Neutrophil (primary cell): ENCODE measurements at regions not wholly inside any gene's neighbourhood (a gene's known extent, or its start where the extent isn't known, plus 50 kb on each side); places are given as distances from the start of the nearest gene placed in this dataset.

ENCODE experiments used
- H3K27ac ChIP-seq: fragments of 200-600 bp; sonication (generic); 2 replicates; pipeline ENCODE4 v1.5.1; 2016; ENCODE audit warnings: mild to moderate bottlenecking, moderate library complexity
- H3K27me3 ChIP-seq: fragments of 200-600 bp; sonication (generic); 2 replicates; pipeline ENCODE4 v1.6.0; 2016; ENCODE audit warnings: mild to moderate bottlenecking
- H3K36me3 ChIP-seq: fragments of 200-600 bp; sonication (generic); 2 replicates; pipeline ENCODE4 v1.5.1; 2017
- H3K4me1 ChIP-seq, 2 experiments: fragments of 200-600 bp in 1 of 2; sonication (generic) in 1 of 2; 1 replicate in 1 of 2; 2 replicates in 1 of 2; pipeline versions ENCODE4 v1.5.1 to v1.6.1; 2013 to 2016; ENCODE audit warnings: low read depth in 1 of 2, low read length in 1 of 2, mild to moderate bottlenecking in 1 of 2, moderate library complexity in 1 of 2; ENCODE audit not compliant: control insufficient read depth in 1 of 2, insufficient read depth in 1 of 2
- H3K4me3 ChIP-seq, 2 experiments: fragments of 200-600 bp in 1 of 2; sonication (generic) in 1 of 2; 1 replicate in 1 of 2; 2 replicates in 1 of 2; pipeline ENCODE4 v1.5.1; 2013 to 2016; ENCODE audit warnings: low read depth in 1 of 2, low read length in 1 of 2, mild to moderate bottlenecking in 1 of 2, moderate library complexity in 1 of 2
- H3K9me3 ChIP-seq: fragments of 200-600 bp; sonication (generic); 2 replicates; pipeline ENCODE4 v1.5.1; 2016
- CTCF ChIP-seq: fragments of 200-600 bp; sonication (generic); IDR thresholded peaks from 2 replicates; pipeline ENCODE4 v1.5.1; 2016; ENCODE audit warnings: antibody characterized with exemption

GRCh38 chr21:41636636-41637630 lies 129.0 kb upstream of the TMPRSS2 start:
- Histone ChIP-seq H3K27ac (no peak overlapping the region), H3K4me1 (no peaks in the 10 kb centered on the region)

GRCh38 chr21:41635874-41636273 lies 127.9 kb upstream of the TMPRSS2 start:
- H3K27me3 ChIP-seq, result peaks cover 5% of the 10 kb centered on the region
- H3K27ac ChIP-seq, result no peak overlapping the region
- no peaks in the 10 kb centered on the region for H3K9me3 ChIP-seq
- H3K4me3 ChIP-seq, result no peak overlapping the region
- no peak for TF ChIP-seq CTCF
- no peaks in the 10 kb centered on the region for H3K4me1 ChIP-seq
- no peaks in the 10 kb centered on the region for H3K36me3 ChIP-seq

More at GRCh38 chr21:41636636-41637630, 129.0 kb upstream of the TMPRSS2 start:
- peaks cover 16% of the 10 kb centered on the region for H3K27me3 ChIP-seq
- H3K4me3 ChIP-seq, result no peak overlapping the region
- TF ChIP-seq CTCF, result no peak
- no peaks in the 10 kb centered on the region for H3K9me3 ChIP-seq
- no peaks in the 10 kb centered on the region for H3K36me3 ChIP-seq

- H3K27me3 ChIP-seq, result no peaks in the 10 kb centered on the region
- no peak overlapping the region for H3K27ac ChIP-seq
- H3K9me3 ChIP-seq, result no peaks in the 10 kb centered on the region
- no peak for TF ChIP-seq CTCF
- H3K4me3 ChIP-seq, result no peak overlapping the region
- no peaks in the 10 kb centered on the region for H3K36me3 ChIP-seq
- H3K4me1 ChIP-seq, result no peaks in the 10 kb centered on the region
These were observed 126.9 kb upstream of the TMPRSS2 start for GRCh38 chr21:41634858-41635257.

DNA sequence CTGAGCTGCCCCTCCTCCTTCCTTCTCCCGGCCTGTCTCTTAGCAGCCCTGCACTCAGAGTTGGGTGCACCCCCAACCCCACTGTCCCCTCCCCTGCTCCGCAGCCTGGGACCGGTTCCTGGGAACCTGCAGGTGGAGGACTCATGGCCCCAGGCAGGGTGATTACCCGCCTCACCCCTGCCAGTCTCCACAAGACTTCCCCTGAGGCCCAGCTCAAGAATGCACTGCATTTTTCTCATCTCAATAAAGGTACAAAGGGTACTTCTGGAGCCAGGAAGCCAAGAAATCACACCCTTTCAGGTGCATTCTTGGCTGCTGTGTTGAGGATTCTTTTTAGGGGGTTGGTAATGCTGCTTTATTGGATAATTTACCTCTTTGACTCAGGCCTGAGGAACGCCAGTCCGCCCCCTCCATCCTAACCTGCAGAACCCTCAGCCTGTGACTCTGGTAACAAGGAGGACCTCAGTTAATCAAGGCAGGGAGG lies 126.3 kb upstream of the TMPRSS2 start:
- Histone ChIP-seq H3K4me3 (no peak overlapping the region), H3K4me1 (no peaks in the 10 kb centered on the region)
- TF ChIP-seq CTCF, result no peak

GRCh38 chr21:41633627-41634026 lies 125.7 kb upstream of the TMPRSS2 start:
- Histone ChIP-seq H3K27me3 (no peaks in the 10 kb centered on the region), H3K4me1 (no peaks in the 10 kb centered on the region), H3K36me3 (no peaks in the 10 kb centered on the region), H3K4me3 (no peak overlapping the region), H3K9me3 (no peaks in the 10 kb centered on the region), H3K27ac (no peak overlapping the region)
- TF ChIP-seq CTCF, result no peak

More for the DNA sequence above, 126.3 kb upstream of the TMPRSS2 start:
- H3K36me3 ChIP-seq, result no peaks in the 10 kb centered on the region
- H3K9me3 ChIP-seq, result no peaks in the 10 kb centered on the region
- no peaks in the 10 kb centered on the region for H3K27me3 ChIP-seq
- H3K27ac ChIP-seq, result no peak overlapping the region
